Subcutaneous abdominal adipose tissue (tissue), 5 donors: ENCODE measurements at regions not wholly inside any gene's neighbourhood (a gene's known extent, or its start where the extent isn't known, plus 50 kb on each side); places are given as distances from the start of the nearest gene placed in this dataset.

Experiments used
- H3K27ac ChIP-seq: one replicate; pipeline ENCODE4 v1.7.0; 2013; ENCODE audit warnings: low read depth, mild to moderate bottlenecking, inconsistent platforms, low read length, moderate library complexity
- H3K27me3 ChIP-seq, 5 donors: one replicate each; pipeline ENCODE4 v1.7.0; 2013; ENCODE audit warnings: low read length in 5 of 5, inconsistent platforms in 1 of 5; ENCODE audit not compliant: control insufficient read depth in 5 of 5, insufficient read depth in 4 of 5
- H3K36me3 ChIP-seq, 5 donors: one replicate each; pipeline ENCODE4 v1.7.0; 2013; ENCODE audit warnings: low read length in 5 of 5; ENCODE audit not compliant: control insufficient read depth in 5 of 5, insufficient read depth in 5 of 5
- H3K4me1 ChIP-seq, 5 donors: one replicate each; pipeline ENCODE4 v1.7.0; 2013; ENCODE audit warnings: low read length in 5 of 5, mild to moderate bottlenecking in 3 of 5, moderate library complexity in 1 of 5; ENCODE audit not compliant: control insufficient read depth in 5 of 5, insufficient read depth in 5 of 5
- H3K4me3 ChIP-seq, 5 donors: one replicate each; pipeline ENCODE4 v1.7.0; 2013; ENCODE audit warnings: low read length in 5 of 5, low read depth in 1 of 5
- H3K9ac ChIP-seq, 5 donors: one replicate each; pipeline ENCODE4 v1.7.0; 2013; ENCODE audit warnings: low read length in 5 of 5, mild to moderate bottlenecking in 4 of 5, moderate library complexity in 3 of 5
- H3K9me3 ChIP-seq, 5 donors: one replicate each; pipeline ENCODE4 v1.7.0; 2013; ENCODE audit warnings: low read length in 5 of 5; ENCODE audit not compliant: control insufficient read depth in 5 of 5
- donor health status: healthy.
- donor health status: healthy.
- donor health status: healthy.
- donor health status: healthy.
- donor health status: healthy.

GRCh38 chr20:40844332-40844731 is 155.3 kb upstream of the MAFB start:
- Histone ChIP-seq H3K9me3 (peaks cover 0 to 8% (median 5%) of the 10 kb centered on the region in 5 donors), H3K4me3 (no peak overlapping the region), H3K4me1 (peaks cover 0 to under 1% (median 0%) of the 10 kb centered on the region in 5 donors), H3K36me3 (no peaks in the 10 kb centered on the region), H3K27me3 (no peaks in the 10 kb centered on the region), H3K9ac (no peak overlapping the region), H3K27ac (no peak overlapping the region)

GRCh38 chr20:40848096-40848495 is 159.1 kb upstream of the MAFB start:
- H3K9ac ChIP-seq = no peak overlapping the region
- peaks cover 0 to 4% (median 0%) of the 10 kb centered on the region in 5 donors for H3K4me1 ChIP-seq
- H3K27ac ChIP-seq = no peak overlapping the region
- no peaks in the 10 kb centered on the region for H3K27me3 ChIP-seq
- peaks cover 0 to 8% (median 5%) of the 10 kb centered on the region in 5 donors for H3K9me3 ChIP-seq
- no peak overlapping the region for H3K4me3 ChIP-seq
- H3K36me3 ChIP-seq = no peaks in the 10 kb centered on the region

GRCh38 chr20:40848526-40848925 is 159.5 kb upstream of the MAFB start:
- Histone ChIP-seq H3K36me3 (no peaks in the 10 kb centered on the region), H3K27ac (no peak overlapping the region), H3K4me3 (no peak overlapping the region), H3K9ac (no peak overlapping the region), H3K27me3 (no peaks in the 10 kb centered on the region), H3K4me1 (peaks cover 0 to 4% (median 0%) of the 10 kb centered on the region in 5 donors), H3K9me3 (peaks cover 0 to 8% (median 5%) of the 10 kb centered on the region in 5 donors)

- H3K27ac ChIP-seq = no peak overlapping the region
- H3K9me3 ChIP-seq = peaks cover 0 to 8% (median 5%) of the 10 kb centered on the region in 5 donors
- no peaks in the 10 kb centered on the region for H3K27me3 ChIP-seq
- H3K4me1 ChIP-seq = peaks cover 0 to 4% (median 0%) of the 10 kb centered on the region in 5 donors
- H3K4me3 ChIP-seq = no peak overlapping the region
- no peak overlapping the region for H3K9ac ChIP-seq
- H3K36me3 ChIP-seq = no peaks in the 10 kb centered on the region
Observed at GRCh38 chr20:40849456-40849855, 160.4 kb upstream of the MAFB start.

GRCh38 chr20:40851051-40851450 is 162.0 kb upstream of the MAFB start:
- no peaks in the 10 kb centered on the region for H3K36me3 ChIP-seq
- no peak overlapping the region for H3K27ac ChIP-seq
- no peak overlapping the region for H3K9ac ChIP-seq
- no peaks in the 10 kb centered on the region for H3K27me3 ChIP-seq
- no peak overlapping the region for H3K4me3 ChIP-seq
- H3K9me3 ChIP-seq = peaks cover 0 to 2% (median 0%) of the 10 kb centered on the region in 5 donors
- H3K4me1 ChIP-seq = peaks cover 0 to 4% (median 0%) of the 10 kb centered on the region in 5 donors

GRCh38 chr20:40855269-40855668 is 166.2 kb upstream of the MAFB start:
- Histone ChIP-seq H3K9ac (no peak overlapping the region), H3K27me3 (no peaks in the 10 kb centered on the region), H3K9me3 (no peaks in the 10 kb centered on the region), H3K4me3 (no peak overlapping the region), H3K27ac (no peak overlapping the region), H3K36me3 (no peaks in the 10 kb centered on the region), H3K4me1 (peaks cover 0 to under 1% (median 0%) of the 10 kb centered on the region in 5 donors)

GRCh38 chr20:40856653-40857052 is 167.6 kb upstream of the MAFB start:
- no peak overlapping the region for H3K27ac ChIP-seq
- no peaks in the 10 kb centered on the region for H3K36me3 ChIP-seq
- H3K27me3 ChIP-seq = no peaks in the 10 kb centered on the region
- no peak overlapping the region for H3K9ac ChIP-seq
- H3K4me1 ChIP-seq = peaks cover 0 to 6% (median 0%) of the 10 kb centered on the region in 5 donors
- H3K4me3 ChIP-seq = no peak overlapping the region
- H3K9me3 ChIP-seq = no peaks in the 10 kb centered on the region

- Histone ChIP-seq H3K4me1 (peaks cover 1 to 18% (median 7%) of the 10 kb centered on the region in 5 donors), H3K27me3 (no peaks in the 10 kb centered on the region), H3K9me3 (no peaks in the 10 kb centered on the region), H3K9ac (no peak overlapping the region), H3K4me3 (no peak overlapping the region), H3K27ac (no peak overlapping the region), H3K36me3 (no peaks in the 10 kb centered on the region)
Observed at GRCh38 chr20:40860487-40860902, 168.1 kb upstream of the TOP1 start.

GRCh38 chr20:40861427-40862008 is 167.1 kb upstream of the TOP1 start:
- Histone ChIP-seq H3K4me3 (no peak overlapping the region), H3K9me3 (no peaks in the 10 kb centered on the region), H3K4me1 (peaks cover 1 to 28% (median 15%) of the 10 kb centered on the region in 5 donors), H3K27ac (no peak overlapping the region), H3K9ac (no peak overlapping the region), H3K27me3 (no peaks in the 10 kb centered on the region), H3K36me3 (no peaks in the 10 kb centered on the region)

GRCh38 chr20:40863355-40863919 is 165.2 kb upstream of the TOP1 start:
- H3K9ac ChIP-seq = no peak overlapping the region
- no peak overlapping the region for H3K27ac ChIP-seq
- no peaks in the 10 kb centered on the region for H3K36me3 ChIP-seq
- H3K9me3 ChIP-seq = no peaks in the 10 kb centered on the region
- no peak overlapping the region for H3K4me3 ChIP-seq
- H3K27me3 ChIP-seq = no peaks in the 10 kb centered on the region
- H3K4me1 ChIP-seq = peaks cover 5 to 39% (median 21%) of the 10 kb centered on the region in 5 donors
